H1 (cell line): ENCODE measurements at regions not wholly inside any gene's neighbourhood (a gene's known extent, or its start where the extent isn't known, plus 50 kb on each side); places are given as distances from the start of the nearest gene placed in this dataset.

Experiments used
- CBX5 ChIP-seq: fragments of 300-800, 300-1000 bp; sonication (generic); IDR thresholded peaks from 2 replicates; pipeline ENCODE4 v1.7.1; 2016; ENCODE audit warnings: antibody characterized with exemption, low read length, low read depth
- KDM4A ChIP-seq: IDR thresholded peaks from one replicate; pipeline ENCODE4 v1.7.1; 2012; ENCODE audit warnings: low read depth, mild to moderate bottlenecking, moderate library complexity, low read length, inconsistent platforms; ENCODE audit not compliant: severe bottlenecking
- SAP30 ChIP-seq: fragments of 300-600 bp; sonication (generic); IDR thresholded peaks from 2 replicates; pipeline ENCODE4 v1.7.1; 2012; ENCODE audit warnings: low read length, moderate library complexity, mild to moderate bottlenecking, inconsistent platforms; ENCODE audit not compliant: insufficient read depth, insufficient replicate concordance
- SIRT6 ChIP-seq: IDR thresholded peaks from one replicate; pipeline ENCODE4 v1.7.1; 2012; ENCODE audit warnings: low read length, inconsistent platforms
- SP1 ChIP-seq: IDR thresholded peaks from 2 replicates; pipeline ENCODE4 v1.6.1; 2011; ENCODE audit warnings: low read depth, low read length
- TF ChIP-seq, protein P1 (sequence below): IDR thresholded peaks from 2 replicates; pipeline ENCODE4 v1.6.1; 2012; ENCODE audit warnings: low read length, inconsistent platforms
- TF ChIP-seq, protein P2 (sequence below): fragments of 300-600 bp; sonication (generic); IDR thresholded peaks from 2 replicates; pipeline ENCODE4 v1.7.1; 2012; ENCODE audit warnings: low read length, moderate library complexity, mild to moderate bottlenecking, inconsistent platforms; ENCODE audit not compliant: insufficient replicate concordance

DNA sequence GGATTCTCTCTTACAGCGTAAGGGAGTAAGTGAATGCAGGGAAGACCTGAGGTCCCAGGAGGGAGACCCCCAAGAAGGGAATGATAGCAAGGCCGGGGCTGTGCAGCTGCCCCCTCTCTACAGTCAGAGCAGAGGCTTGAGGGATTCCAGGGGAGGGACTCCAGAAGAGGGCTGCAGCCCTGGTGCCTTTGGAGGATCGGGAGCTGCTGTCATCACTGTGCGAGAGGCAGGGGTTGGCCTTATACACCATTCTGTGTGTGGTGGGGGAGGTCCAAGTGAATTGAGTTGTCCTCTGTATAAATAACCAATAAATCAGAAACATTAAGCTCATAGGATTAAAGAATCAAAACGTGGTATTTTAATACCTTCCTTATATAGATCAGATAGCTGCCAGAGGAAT, 114.9 kb downstream of the GLI2 start (continued):
- TF ChIP-seq, protein P1, sequence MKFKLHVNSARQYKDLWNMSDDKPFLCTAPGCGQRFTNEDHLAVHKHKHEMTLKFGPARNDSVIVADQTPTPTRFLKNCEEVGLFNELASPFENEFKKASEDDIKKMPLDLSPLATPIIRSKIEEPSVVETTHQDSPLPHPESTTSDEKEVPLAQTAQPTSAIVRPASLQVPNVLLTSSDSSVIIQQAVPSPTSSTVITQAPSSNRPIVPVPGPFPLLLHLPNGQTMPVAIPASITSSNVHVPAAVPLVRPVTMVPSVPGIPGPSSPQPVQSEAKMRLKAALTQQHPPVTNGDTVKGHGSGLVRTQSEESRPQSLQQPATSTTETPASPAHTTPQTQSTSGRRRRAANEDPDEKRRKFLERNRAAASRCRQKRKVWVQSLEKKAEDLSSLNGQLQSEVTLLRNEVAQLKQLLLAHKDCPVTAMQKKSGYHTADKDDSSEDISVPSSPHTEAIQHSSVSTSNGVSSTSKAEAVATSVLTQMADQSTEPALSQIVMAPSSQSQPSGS = no peak
- no peak for TF ChIP-seq SIRT6
- no peak for TF ChIP-seq KDM4A
- no peak for TF ChIP-seq SAP30
- TF ChIP-seq, protein P2, sequence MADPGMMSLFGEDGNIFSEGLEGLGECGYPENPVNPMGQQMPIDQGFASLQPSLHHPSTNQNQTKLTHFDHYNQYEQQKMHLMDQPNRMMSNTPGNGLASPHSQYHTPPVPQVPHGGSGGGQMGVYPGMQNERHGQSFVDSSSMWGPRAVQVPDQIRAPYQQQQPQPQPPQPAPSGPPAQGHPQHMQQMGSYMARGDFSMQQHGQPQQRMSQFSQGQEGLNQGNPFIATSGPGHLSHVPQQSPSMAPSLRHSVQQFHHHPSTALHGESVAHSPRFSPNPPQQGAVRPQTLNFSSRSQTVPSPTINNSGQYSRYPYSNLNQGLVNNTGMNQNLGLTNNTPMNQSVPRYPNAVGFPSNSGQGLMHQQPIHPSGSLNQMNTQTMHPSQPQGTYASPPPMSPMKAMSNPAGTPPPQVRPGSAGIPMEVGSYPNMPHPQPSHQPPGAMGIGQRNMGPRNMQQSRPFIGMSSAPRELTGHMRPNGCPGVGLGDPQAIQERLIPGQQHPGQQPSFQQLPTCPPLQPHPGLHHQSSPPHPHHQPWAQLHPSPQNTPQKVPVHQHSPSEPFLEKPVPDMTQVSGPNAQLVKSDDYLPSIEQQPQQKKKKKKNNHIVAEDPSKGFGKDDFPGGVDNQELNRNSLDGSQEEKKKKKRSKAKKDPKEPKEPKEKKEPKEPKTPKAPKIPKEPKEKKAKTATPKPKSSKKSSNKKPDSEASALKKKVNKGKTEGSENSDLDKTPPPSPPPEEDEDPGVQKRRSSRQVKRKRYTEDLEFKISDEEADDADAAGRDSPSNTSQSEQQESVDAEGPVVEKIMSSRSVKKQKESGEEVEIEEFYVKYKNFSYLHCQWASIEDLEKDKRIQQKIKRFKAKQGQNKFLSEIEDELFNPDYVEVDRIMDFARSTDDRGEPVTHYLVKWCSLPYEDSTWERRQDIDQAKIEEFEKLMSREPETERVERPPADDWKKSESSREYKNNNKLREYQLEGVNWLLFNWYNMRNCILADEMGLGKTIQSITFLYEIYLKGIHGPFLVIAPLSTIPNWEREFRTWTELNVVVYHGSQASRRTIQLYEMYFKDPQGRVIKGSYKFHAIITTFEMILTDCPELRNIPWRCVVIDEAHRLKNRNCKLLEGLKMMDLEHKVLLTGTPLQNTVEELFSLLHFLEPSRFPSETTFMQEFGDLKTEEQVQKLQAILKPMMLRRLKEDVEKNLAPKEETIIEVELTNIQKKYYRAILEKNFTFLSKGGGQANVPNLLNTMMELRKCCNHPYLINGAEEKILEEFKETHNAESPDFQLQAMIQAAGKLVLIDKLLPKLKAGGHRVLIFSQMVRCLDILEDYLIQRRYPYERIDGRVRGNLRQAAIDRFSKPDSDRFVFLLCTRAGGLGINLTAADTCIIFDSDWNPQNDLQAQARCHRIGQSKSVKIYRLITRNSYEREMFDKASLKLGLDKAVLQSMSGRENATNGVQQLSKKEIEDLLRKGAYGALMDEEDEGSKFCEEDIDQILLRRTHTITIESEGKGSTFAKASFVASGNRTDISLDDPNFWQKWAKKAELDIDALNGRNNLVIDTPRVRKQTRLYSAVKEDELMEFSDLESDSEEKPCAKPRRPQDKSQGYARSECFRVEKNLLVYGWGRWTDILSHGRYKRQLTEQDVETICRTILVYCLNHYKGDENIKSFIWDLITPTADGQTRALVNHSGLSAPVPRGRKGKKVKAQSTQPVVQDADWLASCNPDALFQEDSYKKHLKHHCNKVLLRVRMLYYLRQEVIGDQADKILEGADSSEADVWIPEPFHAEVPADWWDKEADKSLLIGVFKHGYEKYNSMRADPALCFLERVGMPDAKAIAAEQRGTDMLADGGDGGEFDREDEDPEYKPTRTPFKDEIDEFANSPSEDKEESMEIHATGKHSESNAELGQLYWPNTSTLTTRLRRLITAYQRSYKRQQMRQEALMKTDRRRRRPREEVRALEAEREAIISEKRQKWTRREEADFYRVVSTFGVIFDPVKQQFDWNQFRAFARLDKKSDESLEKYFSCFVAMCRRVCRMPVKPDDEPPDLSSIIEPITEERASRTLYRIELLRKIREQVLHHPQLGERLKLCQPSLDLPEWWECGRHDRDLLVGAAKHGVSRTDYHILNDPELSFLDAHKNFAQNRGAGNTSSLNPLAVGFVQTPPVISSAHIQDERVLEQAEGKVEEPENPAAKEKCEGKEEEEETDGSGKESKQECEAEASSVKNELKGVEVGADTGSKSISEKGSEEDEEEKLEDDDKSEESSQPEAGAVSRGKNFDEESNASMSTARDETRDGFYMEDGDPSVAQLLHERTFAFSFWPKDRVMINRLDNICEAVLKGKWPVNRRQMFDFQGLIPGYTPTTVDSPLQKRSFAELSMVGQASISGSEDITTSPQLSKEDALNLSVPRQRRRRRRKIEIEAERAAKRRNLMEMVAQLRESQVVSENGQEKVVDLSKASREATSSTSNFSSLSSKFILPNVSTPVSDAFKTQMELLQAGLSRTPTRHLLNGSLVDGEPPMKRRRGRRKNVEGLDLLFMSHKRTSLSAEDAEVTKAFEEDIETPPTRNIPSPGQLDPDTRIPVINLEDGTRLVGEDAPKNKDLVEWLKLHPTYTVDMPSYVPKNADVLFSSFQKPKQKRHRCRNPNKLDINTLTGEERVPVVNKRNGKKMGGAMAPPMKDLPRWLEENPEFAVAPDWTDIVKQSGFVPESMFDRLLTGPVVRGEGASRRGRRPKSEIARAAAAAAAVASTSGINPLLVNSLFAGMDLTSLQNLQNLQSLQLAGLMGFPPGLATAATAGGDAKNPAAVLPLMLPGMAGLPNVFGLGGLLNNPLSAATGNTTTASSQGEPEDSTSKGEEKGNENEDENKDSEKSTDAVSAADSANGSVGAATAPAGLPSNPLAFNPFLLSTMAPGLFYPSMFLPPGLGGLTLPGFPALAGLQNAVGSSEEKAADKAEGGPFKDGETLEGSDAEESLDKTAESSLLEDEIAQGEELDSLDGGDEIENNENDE = no peak
- no peak for TF ChIP-seq CBX5
- no peak for TF ChIP-seq SP1
